H1 (cell line): ENCODE measurements at regions not wholly inside any gene's neighbourhood (a gene's known extent, or its start where the extent isn't known, plus 50 kb on each side); places are given as distances from the start of the nearest gene placed in this dataset.

Experiments used
- CHD7 ChIP-seq: fragments of 300-600 bp; sonication (generic); IDR thresholded peaks from 2 replicates; pipeline ENCODE4 v1.7.1; 2012; ENCODE audit warnings: low read length, moderate library complexity, mild to moderate bottlenecking, inconsistent platforms; ENCODE audit not compliant: insufficient replicate concordance

GRCh38 chr4:19317377-19317776 lies 934.3 kb upstream of the SLIT2 start (continued):
- no peak for TF ChIP-seq CHD7
